ENCODE measurements at regions not wholly inside any gene's neighbourhood (a gene's known extent, or its start where the extent isn't known, plus 50 kb on each side); places are given as distances from the start of the nearest gene placed in this dataset.

DNA sequence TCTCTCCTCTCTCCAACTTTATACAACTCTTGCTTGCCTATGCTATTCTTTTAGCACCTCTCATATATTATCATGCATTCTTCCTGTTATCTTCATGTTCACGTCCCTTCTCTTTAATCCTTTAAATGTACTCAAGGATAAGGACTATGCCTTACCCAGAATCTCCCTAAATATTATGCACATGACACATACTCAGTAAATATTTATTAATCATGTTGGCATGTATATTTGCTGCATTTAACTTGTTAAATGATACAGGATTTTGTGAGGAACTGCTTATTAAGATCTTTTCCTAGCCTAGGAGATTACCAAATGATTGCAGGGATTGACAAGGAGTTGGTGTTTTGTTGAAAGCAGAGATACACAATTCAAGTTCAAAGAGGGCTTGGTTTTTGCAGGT lies 109.4 kb downstream of the RGS2 start:
- H3K4me3 ChIP-seq (ENCODE audit: low read length): no peak overlapping the region
- no peak for DNase-seq
- WGBS (ENCODE audit: insufficient coverage): no CpG with 5 or more reads among the region's 1 CpG
- no peak overlapping the region for H3K27ac ChIP-seq (ENCODE audit: low read length)
- H3K27me3 ChIP-seq (ENCODE audit: control insufficient read depth, insufficient read depth, low read length): no peaks in the 10 kb centered on the region
- H3K4me1 ChIP-seq (ENCODE audit: control insufficient read depth, insufficient read depth, low read length): no peaks in the 10 kb centered on the region
- no peaks in the 10 kb centered on the region for H3K36me3 ChIP-seq (ENCODE audit: control insufficient read depth, insufficient read depth, low read length)
- no peaks in the 10 kb centered on the region for H3K9me3 ChIP-seq (replicated peaks; ENCODE audit: control insufficient read depth, low read depth, low read length)

DNA sequence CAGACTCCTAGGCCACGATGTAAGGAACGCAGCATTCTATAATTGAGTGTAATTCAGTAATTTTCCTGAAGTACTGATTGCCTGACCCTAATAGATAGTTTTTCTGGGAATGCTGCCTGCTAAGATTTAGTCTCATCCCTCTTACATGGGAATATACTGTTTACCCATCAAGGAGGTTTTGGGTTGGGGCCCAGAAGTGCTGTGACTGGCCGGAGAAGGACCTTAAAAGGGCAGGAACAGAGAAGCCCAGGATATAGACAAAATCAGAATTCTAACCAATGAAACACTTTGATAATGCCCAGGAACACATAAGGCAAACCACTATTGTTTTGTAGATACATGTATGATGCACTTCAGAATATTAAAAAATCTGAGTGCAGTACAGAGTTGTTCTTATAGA lies 111.6 kb downstream of the RGS2 start:
- H3K27me3 ChIP-seq (ENCODE audit: control insufficient read depth, insufficient read depth, low read length): no peaks in the 10 kb centered on the region

DNA sequence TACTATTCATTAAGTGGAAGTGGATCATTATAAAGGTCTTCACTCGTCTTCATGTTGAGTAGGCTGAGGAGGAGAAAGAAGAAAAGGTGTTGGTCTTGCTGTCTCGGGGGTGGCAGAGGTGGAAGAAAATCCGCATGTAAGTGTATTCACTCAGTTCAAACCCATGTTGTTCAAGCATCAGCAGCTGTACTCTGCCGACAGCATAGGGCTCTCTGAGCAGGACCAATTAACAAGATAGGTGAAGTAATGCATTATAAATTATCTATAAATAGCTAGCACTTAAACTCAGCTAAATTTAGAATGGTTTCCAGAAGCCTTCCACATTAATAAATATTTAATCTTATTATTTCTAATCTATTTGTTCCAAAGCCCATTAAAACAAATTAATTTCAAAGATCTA lies 116.8 kb downstream of the RGS2 start:
- H3K9me3 ChIP-seq (replicated peaks; ENCODE audit: control insufficient read depth, low read depth, low read length): no peaks in the 10 kb centered on the region
- no peak overlapping the region for H3K4me3 ChIP-seq (ENCODE audit: low read length)
- no peak for DNase-seq
- H3K36me3 ChIP-seq (ENCODE audit: control insufficient read depth, insufficient read depth, low read length): no peaks in the 10 kb centered on the region
- no peaks in the 10 kb centered on the region for H3K27me3 ChIP-seq (ENCODE audit: control insufficient read depth, insufficient read depth, low read length)
- no peaks in the 10 kb centered on the region for H3K4me1 ChIP-seq (ENCODE audit: control insufficient read depth, insufficient read depth, low read length)
- H3K27ac ChIP-seq (ENCODE audit: low read length): no peak overlapping the region
- 88% methylated on average over 3 of the region's 4 CpGs for WGBS (ENCODE audit: insufficient coverage)

More for the DNA sequence above, 111.6 kb downstream of the RGS2 start:
- Histone ChIP-seq H3K4me1 (ENCODE audit: control insufficient read depth, insufficient read depth, low read length) (no peaks in the 10 kb centered on the region), H3K36me3 (ENCODE audit: control insufficient read depth, insufficient read depth, low read length) (no peaks in the 10 kb centered on the region), H3K27ac (ENCODE audit: low read length) (no peak overlapping the region), H3K4me3 (ENCODE audit: low read length) (no peak overlapping the region), H3K9me3 (replicated peaks; ENCODE audit: control insufficient read depth, low read depth, low read length) (no peaks in the 10 kb centered on the region)
- DNase-seq: no peak
- WGBS (ENCODE audit: insufficient coverage): no CpG with 5 or more reads among the region's 3 CpGs

DNA sequence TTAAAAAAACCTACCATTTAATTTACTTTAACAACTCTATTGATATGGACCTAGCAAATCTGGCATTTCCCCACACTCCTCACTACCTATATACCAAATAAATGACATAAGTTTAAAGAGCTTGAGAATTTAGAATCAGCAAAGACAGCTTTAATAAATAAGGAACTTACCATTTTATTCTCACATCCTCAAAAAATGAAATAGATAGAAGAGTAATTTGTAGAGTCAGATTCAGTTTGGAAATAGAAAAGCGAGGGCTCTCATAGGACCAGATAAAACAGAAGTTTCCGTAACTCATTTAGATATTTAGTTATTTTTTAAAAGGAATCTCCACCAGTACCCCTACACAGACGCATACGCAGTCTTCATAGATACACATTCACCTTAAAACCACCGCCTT lies 117.9 kb downstream of the RGS2 start:
- no CpG with 5 or more reads among the region's 5 CpGs for WGBS (ENCODE audit: insufficient coverage)
- DNase-seq: no peak

DNA sequence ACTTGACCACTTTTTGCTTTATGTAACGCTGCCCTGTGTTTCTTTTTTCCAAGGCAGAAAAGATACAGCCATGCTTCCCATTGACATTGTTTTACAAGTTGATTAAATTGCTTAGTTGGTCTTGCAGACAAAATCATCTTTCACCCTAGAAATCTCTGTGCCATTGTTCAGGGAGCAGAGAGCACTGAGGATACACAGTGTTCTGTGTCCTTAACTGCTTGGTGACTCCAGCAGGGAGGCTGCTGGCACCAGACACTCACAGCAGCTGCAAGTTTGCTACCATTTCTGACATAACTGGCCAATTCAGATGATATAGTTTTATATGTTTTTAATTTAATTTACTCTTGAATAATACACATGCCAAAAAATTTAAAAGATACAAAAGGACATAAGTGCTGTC lies 118.7 kb downstream of the RGS2 start:
- no CpG with 5 or more reads among the region's 1 CpG for WGBS (ENCODE audit: insufficient coverage)
- no peak overlapping the region for H3K4me3 ChIP-seq (ENCODE audit: low read length)
- no peak overlapping the region for H3K27ac ChIP-seq (ENCODE audit: low read length)
- H3K36me3 ChIP-seq (ENCODE audit: control insufficient read depth, insufficient read depth, low read length): no peaks in the 10 kb centered on the region
- no peaks in the 10 kb centered on the region for H3K9me3 ChIP-seq (replicated peaks; ENCODE audit: control insufficient read depth, low read depth, low read length)
- no peaks in the 10 kb centered on the region for H3K27me3 ChIP-seq (ENCODE audit: control insufficient read depth, insufficient read depth, low read length)
- no peak for DNase-seq
- H3K4me1 ChIP-seq (ENCODE audit: control insufficient read depth, insufficient read depth, low read length): no peaks in the 10 kb centered on the region

More for the DNA sequence above, 117.9 kb downstream of the RGS2 start:
- Histone ChIP-seq H3K27ac (ENCODE audit: low read length) (no peak overlapping the region), H3K9me3 (replicated peaks; ENCODE audit: control insufficient read depth, low read depth, low read length) (no peaks in the 10 kb centered on the region), H3K36me3 (ENCODE audit: control insufficient read depth, insufficient read depth, low read length) (no peaks in the 10 kb centered on the region), H3K27me3 (ENCODE audit: control insufficient read depth, insufficient read depth, low read length) (no peaks in the 10 kb centered on the region), H3K4me1 (ENCODE audit: control insufficient read depth, insufficient read depth, low read length) (no peaks in the 10 kb centered on the region), H3K4me3 (ENCODE audit: low read length) (no peak overlapping the region)

DNA sequence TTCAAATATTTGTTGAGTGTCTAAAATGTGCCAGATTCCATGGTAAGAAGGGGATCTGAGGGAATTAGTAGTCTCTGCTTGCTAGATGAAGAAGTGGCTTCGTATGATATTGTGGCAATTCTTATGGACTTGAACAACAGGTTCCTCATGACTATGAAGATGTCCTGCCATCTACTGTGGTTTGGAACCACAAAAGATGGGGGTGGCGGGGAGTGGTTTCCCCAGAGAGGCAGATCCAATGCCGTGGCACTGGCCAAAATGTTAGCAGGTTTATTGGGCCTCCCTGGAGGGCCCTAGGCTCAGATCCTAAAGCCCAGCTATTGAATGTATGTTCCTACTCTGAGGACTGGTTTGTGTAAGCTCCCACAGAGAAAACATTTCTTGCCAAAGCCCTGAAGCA lies 120.8 kb downstream of the RGS2 start:
- Histone ChIP-seq H3K4me3 (ENCODE audit: low read length) (no peak overlapping the region), H3K27ac (ENCODE audit: low read length) (no peak overlapping the region), H3K27me3 (ENCODE audit: control insufficient read depth, insufficient read depth, low read length) (no peaks in the 10 kb centered on the region), H3K4me1 (ENCODE audit: control insufficient read depth, insufficient read depth, low read length) (no peaks in the 10 kb centered on the region), H3K36me3 (ENCODE audit: control insufficient read depth, insufficient read depth, low read length) (no peaks in the 10 kb centered on the region), H3K9me3 (replicated peaks; ENCODE audit: control insufficient read depth, low read depth, low read length) (no peaks in the 10 kb centered on the region)
- WGBS (ENCODE audit: insufficient coverage): 48% methylated on average over 3 of the region's 3 CpGs
- no peak for DNase-seq

DNA sequence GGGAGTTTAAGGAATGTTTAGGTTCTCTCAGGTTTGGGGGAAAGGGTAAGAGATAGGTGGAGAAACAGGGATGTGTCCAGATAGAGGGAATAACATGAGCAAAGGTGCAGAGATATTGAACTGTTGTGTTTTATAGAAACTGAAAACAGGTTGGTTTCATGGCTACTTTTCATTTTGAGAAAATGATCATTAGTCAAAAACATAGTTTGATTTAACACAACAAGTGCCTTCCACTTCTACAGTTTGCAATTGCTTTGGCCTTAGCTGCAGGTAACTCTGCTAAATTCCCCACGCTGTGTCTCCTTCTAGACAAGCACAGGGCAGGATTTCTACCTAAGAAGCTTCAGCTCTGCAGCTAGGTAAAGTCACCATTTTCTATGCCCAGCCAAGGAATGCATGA lies 124.9 kb downstream of the RGS2 start:
- Histone ChIP-seq H3K4me1 (ENCODE audit: control insufficient read depth, insufficient read depth, low read length) (no peaks in the 10 kb centered on the region), H3K4me3 (ENCODE audit: low read length) (no peak overlapping the region), H3K27ac (ENCODE audit: low read length) (no peak overlapping the region), H3K9me3 (replicated peaks; ENCODE audit: control insufficient read depth, low read depth, low read length) (no peaks in the 10 kb centered on the region), H3K27me3 (ENCODE audit: control insufficient read depth, insufficient read depth, low read length) (no peaks in the 10 kb centered on the region), H3K36me3 (ENCODE audit: control insufficient read depth, insufficient read depth, low read length) (no peaks in the 10 kb centered on the region)
- no peak for DNase-seq
- 71% methylated on average over 1 of the region's 1 CpG for WGBS (ENCODE audit: insufficient coverage)

DNA sequence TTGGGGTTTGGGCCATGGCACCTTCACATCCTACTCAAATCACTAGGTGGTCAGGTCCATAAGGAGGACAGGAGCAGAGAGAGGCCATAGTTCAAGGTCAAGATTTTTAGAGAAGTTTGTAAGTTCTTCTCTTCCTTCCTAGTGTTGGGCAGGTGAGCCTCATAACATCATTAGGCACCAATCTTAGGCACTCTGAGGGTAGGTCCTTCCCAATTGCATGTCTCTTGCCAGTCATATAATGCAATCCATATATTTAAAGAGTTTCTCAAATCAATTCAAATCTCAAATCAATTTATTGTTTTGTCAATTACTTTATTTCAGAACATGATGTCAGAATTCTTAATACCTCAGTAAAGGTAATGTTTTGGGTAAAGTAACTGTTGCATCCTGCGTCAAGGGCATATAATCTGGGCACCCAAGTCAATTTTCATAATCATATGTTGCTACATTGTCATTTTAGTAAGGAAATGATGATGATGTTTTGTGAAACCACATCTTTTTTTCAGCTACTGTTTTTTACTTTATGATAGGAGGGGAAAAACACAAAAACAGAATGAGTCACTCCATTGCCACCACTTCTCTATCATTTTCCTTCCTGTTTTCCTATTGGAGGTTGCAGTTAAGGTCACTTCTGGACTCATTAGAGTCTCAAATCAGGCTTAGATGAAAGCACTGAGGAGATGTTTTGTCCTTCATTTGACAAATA lies 122.7 kb downstream of the UCHL5 start:
- Histone ChIP-seq H3K27ac (ENCODE audit: low read length) (no peak overlapping the region), H3K36me3 (ENCODE audit: control insufficient read depth, insufficient read depth, low read length) (no peaks in the 10 kb centered on the region), H3K4me1 (ENCODE audit: control insufficient read depth, insufficient read depth, low read length) (no peaks in the 10 kb centered on the region), H3K9me3 (replicated peaks; ENCODE audit: control insufficient read depth, low read depth, low read length) (no peaks in the 10 kb centered on the region), H3K4me3 (ENCODE audit: low read length) (no peak overlapping the region), H3K27me3 (ENCODE audit: control insufficient read depth, insufficient read depth, low read length) (no peaks in the 10 kb centered on the region)
- no CpG with 5 or more reads among the region's 1 CpG for WGBS (ENCODE audit: insufficient coverage)
- DNase-seq: no peak

DNA sequence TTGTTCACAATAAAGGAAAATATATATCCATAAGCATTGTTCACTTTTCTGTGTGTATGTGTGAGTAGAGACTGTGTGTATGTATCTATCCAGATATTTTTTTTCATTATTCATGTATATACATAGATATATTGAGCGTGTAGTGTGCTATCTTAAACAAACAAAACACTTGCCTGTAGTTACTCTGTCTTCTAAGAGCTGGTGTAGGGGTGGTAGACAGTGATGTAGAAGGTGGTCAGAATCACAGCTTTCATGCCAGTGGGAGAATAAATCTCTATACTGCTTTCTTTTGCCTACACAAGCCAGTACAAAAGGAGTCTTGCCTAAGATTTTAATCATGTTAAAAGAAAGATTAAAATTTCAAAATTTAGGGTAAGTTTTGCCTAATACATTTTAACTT lies 122.0 kb downstream of the UCHL5 start:
- DNase-seq: no peak
- Histone ChIP-seq H3K4me1 (ENCODE audit: control insufficient read depth, insufficient read depth, low read length) (no peaks in the 10 kb centered on the region), H3K4me3 (ENCODE audit: low read length) (no peak overlapping the region), H3K27ac (ENCODE audit: low read length) (no peak overlapping the region), H3K36me3 (ENCODE audit: control insufficient read depth, insufficient read depth, low read length) (no peaks in the 10 kb centered on the region), H3K27me3 (ENCODE audit: control insufficient read depth, insufficient read depth, low read length) (no peaks in the 10 kb centered on the region), H3K9me3 (replicated peaks; ENCODE audit: control insufficient read depth, low read depth, low read length) (no peaks in the 10 kb centered on the region)
- WGBS (ENCODE audit: insufficient coverage): no CpG with 5 or more reads among the region's 1 CpG

DNA sequence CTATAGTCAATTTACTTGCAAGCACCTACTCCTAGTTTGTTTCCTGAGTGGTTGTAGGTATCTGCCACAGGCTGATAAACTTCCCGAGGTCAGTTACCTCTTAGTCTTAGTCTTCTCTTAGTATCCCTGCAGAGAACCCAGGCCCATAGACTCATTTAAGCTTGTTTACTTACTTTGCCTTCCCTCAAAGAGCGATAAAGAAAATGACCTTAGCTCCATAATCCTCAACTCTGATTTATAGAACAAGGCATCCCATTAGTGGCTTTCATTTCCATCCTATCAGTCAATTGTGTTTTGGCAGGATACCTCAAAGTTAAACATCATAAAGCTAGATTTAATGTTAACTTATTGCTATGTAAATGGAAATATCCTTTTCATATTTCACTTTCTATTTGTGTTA lies 119.7 kb downstream of the UCHL5 start:
- 67% methylated on average over 1 of the region's 2 CpGs for WGBS (ENCODE audit: insufficient coverage)
- no peak for DNase-seq
- H3K27ac ChIP-seq (ENCODE audit: low read length): no peak overlapping the region

DNA sequence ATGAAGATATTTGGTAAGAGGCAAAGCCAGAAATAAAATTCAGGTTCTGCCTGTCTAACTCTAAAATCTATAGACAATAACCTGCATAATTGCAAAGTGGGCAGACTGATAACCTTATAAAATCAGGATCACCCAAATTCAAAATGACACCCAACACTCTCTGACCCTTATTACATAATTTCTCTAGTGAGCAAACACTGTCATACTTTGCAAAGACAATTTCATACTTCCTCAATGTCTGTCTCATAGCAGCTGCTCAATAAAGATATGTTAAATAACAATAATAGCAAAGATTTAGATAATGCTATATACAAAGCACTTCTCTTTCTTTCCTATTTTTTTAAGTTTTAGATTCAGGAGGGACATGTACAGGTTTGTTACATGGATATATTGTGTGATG lies 118.5 kb downstream of the UCHL5 start:
- DNase-seq: no peak
- H3K36me3 ChIP-seq (ENCODE audit: control insufficient read depth, insufficient read depth, low read length): no peaks in the 10 kb centered on the region
- no peaks in the 10 kb centered on the region for H3K4me1 ChIP-seq (ENCODE audit: control insufficient read depth, insufficient read depth, low read length)
- no peaks in the 10 kb centered on the region for H3K9me3 ChIP-seq (replicated peaks; ENCODE audit: control insufficient read depth, low read depth, low read length)
- no peaks in the 10 kb centered on the region for H3K27me3 ChIP-seq (ENCODE audit: control insufficient read depth, insufficient read depth, low read length)
- no peak overlapping the region for H3K27ac ChIP-seq (ENCODE audit: low read length)
- no peak overlapping the region for H3K4me3 ChIP-seq (ENCODE audit: low read length)

More for the DNA sequence above, 119.7 kb downstream of the UCHL5 start:
- Histone ChIP-seq H3K4me1 (ENCODE audit: control insufficient read depth, insufficient read depth, low read length) (no peaks in the 10 kb centered on the region), H3K9me3 (replicated peaks; ENCODE audit: control insufficient read depth, low read depth, low read length) (no peaks in the 10 kb centered on the region), H3K36me3 (ENCODE audit: control insufficient read depth, insufficient read depth, low read length) (no peaks in the 10 kb centered on the region), H3K27me3 (ENCODE audit: control insufficient read depth, insufficient read depth, low read length) (no peaks in the 10 kb centered on the region), H3K4me3 (ENCODE audit: low read length) (no peak overlapping the region)

Measured in muscle of leg (tissue), 3 donors.